CD14-positive monocyte (primary cell): ENCODE measurements at regions not wholly inside any gene's neighbourhood (a gene's known extent, or its start where the extent isn't known, plus 50 kb on each side); places are given as distances from the start of the nearest gene placed in this dataset.
A peak's percentile ranks its signal among the peaks of the same experiment; 100 is the strongest.

Experiments used
- DNase-seq, 3 donors: peaks; one replicate each; pipeline ENCODE4 v3.0.0-alpha.2; 2011 to 2022
- H2AFZ ChIP-seq: 2 replicates; pipeline ENCODE4 v1.6.0; 2012; ENCODE audit warnings: mild to moderate bottlenecking, low read depth, low read length, inconsistent platforms; ENCODE audit not compliant: insufficient read depth, poor library complexity, severe bottlenecking
- H3K27ac ChIP-seq, 2 donors: 1 replicate in 1 of 2; 2 replicates in 1 of 2; pipeline ENCODE4 v1.5.1; 2012 to 2013; ENCODE audit warnings: low read length in 2 of 2, control low read depth in 1 of 2, inconsistent platforms in 1 of 2, low read depth in 1 of 2, mild to moderate bottlenecking in 1 of 2
- H3K27me3 ChIP-seq, 2 donors: one replicate each; pipeline versions ENCODE4 v1.6.0 to v1.6.1; 2011 to 2013; ENCODE audit warnings: low read length in 2 of 2; ENCODE audit not compliant: control insufficient read depth in 2 of 2, insufficient read depth in 2 of 2
- H3K36me3 ChIP-seq, 2 donors: replicated peaks in 1 of 2; 1 replicate in 1 of 2; 2 replicates in 1 of 2; pipeline versions ENCODE4 v1.5.1 to v1.6.1; 2012 to 2013; ENCODE audit warnings: low read length in 2 of 2, control low read depth in 1 of 2, inconsistent platforms in 1 of 2, mild to moderate bottlenecking in 1 of 2; ENCODE audit not compliant: insufficient read depth in 2 of 2, control insufficient read depth in 1 of 2
- H3K4me1 ChIP-seq, 2 donors: 1 replicate in 1 of 2; 2 replicates in 1 of 2; pipeline versions ENCODE4 v1.5.1 to v1.6.1; 2012 to 2013; ENCODE audit warnings: low read length in 2 of 2, control low read depth in 1 of 2, inconsistent platforms in 1 of 2, mild to moderate bottlenecking in 1 of 2, moderate library complexity in 1 of 2; ENCODE audit not compliant: insufficient read depth in 2 of 2, control insufficient read depth in 1 of 2
- H3K4me2 ChIP-seq: replicated peaks from 2 replicates; pipeline ENCODE3; 2012; ENCODE audit warnings: low read length, moderate library complexity, mild to moderate bottlenecking; ENCODE audit not compliant: poor library complexity, severe bottlenecking; ENCODE audit errors: extremely low read depth
- H3K4me3 ChIP-seq, 3 experiments: fragments of 200-600 bp in 1 of 3; sonication (generic) in 1 of 3; replicated peaks in 1 of 3; 1 replicate in 2 of 3; 2 replicates in 1 of 3; pipeline ENCODE4 v1.5.1; 2011 to 2013; ENCODE audit warnings: low read length in 3 of 3, mild to moderate bottlenecking in 3 of 3, control low read depth in 2 of 3, low read depth in 2 of 3, inconsistent platforms in 1 of 3, moderate library complexity in 1 of 3
- H3K79me2 ChIP-seq: 2 replicates; pipeline ENCODE4 v1.6.0; 2012; ENCODE audit warnings: mild to moderate bottlenecking, control low read depth, inconsistent platforms, low read length, moderate library complexity; ENCODE audit not compliant: insufficient read depth
- H3K9ac ChIP-seq: 2 replicates; pipeline ENCODE4 v1.6.0; 2017; ENCODE audit warnings: low read length, mild to moderate bottlenecking; ENCODE audit not compliant: insufficient read depth, poor library complexity, severe bottlenecking
- H3K9me3 ChIP-seq, 2 donors: replicated peaks in 1 of 2; 1 replicate in 1 of 2; 2 replicates in 1 of 2; pipeline versions ENCODE4 v1.5.1 to v1.6.1; 2012 to 2013; ENCODE audit warnings: low read length in 2 of 2, control low read depth in 1 of 2; ENCODE audit not compliant: control insufficient read depth in 1 of 2, insufficient read depth in 1 of 2
- H4K20me1 ChIP-seq: 2 replicates; pipeline ENCODE4 v1.6.0; 2012; ENCODE audit warnings: mild to moderate bottlenecking, low read length, control low read depth, moderate library complexity; ENCODE audit not compliant: insufficient read depth
- H3K27ac Mint-ChIP-seq, 7 donors: one replicate each; pipeline ENCODE4 v1.8.0; 2020; ENCODE audit warnings: mild to moderate bottlenecking in 7 of 7, mixed read lengths in 7 of 7, moderate library complexity in 6 of 7, inconsistent platforms in 2 of 7
- H3K27me3 Mint-ChIP-seq, 3 donors: one replicate each; pipeline ENCODE4 v1.8.0; 2021 to 2022; ENCODE audit warnings: low read depth in 3 of 3, mild to moderate bottlenecking in 3 of 3, mixed read lengths in 3 of 3, moderate library complexity in 3 of 3, inconsistent platforms in 1 of 3
- H3K36me3 Mint-ChIP-seq, 2 donors: one replicate each; pipeline ENCODE4 v1.8.0; 2020; ENCODE audit warnings: mixed read lengths in 2 of 2, inconsistent platforms in 1 of 2, mild to moderate bottlenecking in 1 of 2
- H3K4me1 Mint-ChIP-seq: one replicate; pipeline ENCODE4 v1.8.0; 2020; ENCODE audit warnings: mild to moderate bottlenecking, mixed read lengths
- H3K4me3 Mint-ChIP-seq, 2 donors: one replicate each; pipeline ENCODE4 v1.8.0; 2020; ENCODE audit warnings: mild to moderate bottlenecking in 2 of 2, mixed read lengths in 2 of 2, moderate library complexity in 1 of 2
- H3K9me3 Mint-ChIP-seq, 7 donors: one replicate each; pipeline ENCODE4 v1.8.0; 2020 to 2022; ENCODE audit warnings: mixed read lengths in 7 of 7, mild to moderate bottlenecking in 6 of 7, moderate library complexity in 6 of 7, inconsistent platforms in 2 of 7
- WGBS: methylation state at CpG from one replicate; pipeline ENCODE4 v1.1.5; 2013; ENCODE audit warnings: missing lambda C conversion rate; ENCODE audit not compliant: insufficient coverage; 5-methylcytosine and 5-hydroxymethylcytosine counted together
- intact Hi-C, 2 donors: fragments of 100-400 bp; cut with micrococcal nuclease; formaldehyde crosslinking; loops; one replicate each; pipeline versions ENCODE4 v1.15.0 to v1.15.1; 2023
- TF ChIP-seq, protein P1 (sequence below): fragments of 200-600 bp; IDR thresholded peaks from one replicate; pipeline ENCODE4 v1.8.0; 2022; ENCODE audit warnings: antibody characterized with exemption, mild to moderate bottlenecking

- intact Hi-C loops = no loop called here
- no peaks in the 10 kb centered on the region for H3K27me3 ChIP-seq
- H3K4me3 Mint-ChIP-seq = no peak overlapping the region
- no peaks in the 10 kb centered on the region for H3K36me3 ChIP-seq
- TF ChIP-seq, protein P1, sequence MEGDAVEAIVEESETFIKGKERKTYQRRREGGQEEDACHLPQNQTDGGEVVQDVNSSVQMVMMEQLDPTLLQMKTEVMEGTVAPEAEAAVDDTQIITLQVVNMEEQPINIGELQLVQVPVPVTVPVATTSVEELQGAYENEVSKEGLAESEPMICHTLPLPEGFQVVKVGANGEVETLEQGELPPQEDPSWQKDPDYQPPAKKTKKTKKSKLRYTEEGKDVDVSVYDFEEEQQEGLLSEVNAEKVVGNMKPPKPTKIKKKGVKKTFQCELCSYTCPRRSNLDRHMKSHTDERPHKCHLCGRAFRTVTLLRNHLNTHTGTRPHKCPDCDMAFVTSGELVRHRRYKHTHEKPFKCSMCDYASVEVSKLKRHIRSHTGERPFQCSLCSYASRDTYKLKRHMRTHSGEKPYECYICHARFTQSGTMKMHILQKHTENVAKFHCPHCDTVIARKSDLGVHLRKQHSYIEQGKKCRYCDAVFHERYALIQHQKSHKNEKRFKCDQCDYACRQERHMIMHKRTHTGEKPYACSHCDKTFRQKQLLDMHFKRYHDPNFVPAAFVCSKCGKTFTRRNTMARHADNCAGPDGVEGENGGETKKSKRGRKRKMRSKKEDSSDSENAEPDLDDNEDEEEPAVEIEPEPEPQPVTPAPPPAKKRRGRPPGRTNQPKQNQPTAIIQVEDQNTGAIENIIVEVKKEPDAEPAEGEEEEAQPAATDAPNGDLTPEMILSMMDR = no peak
- peaks cover 0 to 2% (median 0%) of the 10 kb centered on the region in 7 donors for H3K9me3 Mint-ChIP-seq
- H3K4me3 ChIP-seq = no peak overlapping the region
- H3K79me2 ChIP-seq = no peaks in the 10 kb centered on the region
- H3K4me1 ChIP-seq = peaks cover 40 to 52% of the 10 kb centered on the region in 2 donors
- H3K27ac Mint-ChIP-seq = peak overlapping the region in 3 of 7 donors; percentile 96 to 98 (median 97)
- H3K27me3 Mint-ChIP-seq = peaks cover 0 to 3% (median 1%) of the 10 kb centered on the region in 3 donors
- H3K9me3 ChIP-seq = no peaks in the 10 kb centered on the region
- no peak for DNase-seq
- H2AFZ ChIP-seq = peak overlapping the region; percentile 25
- WGBS = 100% methylated on average over 1 of the region's 5 CpGs
- peaks cover 50% of the 10 kb centered on the region for H3K4me1 Mint-ChIP-seq
- no peak overlapping the region for H3K9ac ChIP-seq
- peaks cover 0 to 2% of the 10 kb centered on the region in 2 donors for H3K36me3 Mint-ChIP-seq
- H3K27ac ChIP-seq = peak overlapping the region in 1 of 2 donors; percentile 98
- H3K4me2 ChIP-seq = no peak overlapping the region
- H4K20me1 ChIP-seq = no peaks in the 10 kb centered on the region
These were observed 77.1 kb downstream of the ARF6 start for GRCh38 chr14:49969961-49970360.

DNA sequence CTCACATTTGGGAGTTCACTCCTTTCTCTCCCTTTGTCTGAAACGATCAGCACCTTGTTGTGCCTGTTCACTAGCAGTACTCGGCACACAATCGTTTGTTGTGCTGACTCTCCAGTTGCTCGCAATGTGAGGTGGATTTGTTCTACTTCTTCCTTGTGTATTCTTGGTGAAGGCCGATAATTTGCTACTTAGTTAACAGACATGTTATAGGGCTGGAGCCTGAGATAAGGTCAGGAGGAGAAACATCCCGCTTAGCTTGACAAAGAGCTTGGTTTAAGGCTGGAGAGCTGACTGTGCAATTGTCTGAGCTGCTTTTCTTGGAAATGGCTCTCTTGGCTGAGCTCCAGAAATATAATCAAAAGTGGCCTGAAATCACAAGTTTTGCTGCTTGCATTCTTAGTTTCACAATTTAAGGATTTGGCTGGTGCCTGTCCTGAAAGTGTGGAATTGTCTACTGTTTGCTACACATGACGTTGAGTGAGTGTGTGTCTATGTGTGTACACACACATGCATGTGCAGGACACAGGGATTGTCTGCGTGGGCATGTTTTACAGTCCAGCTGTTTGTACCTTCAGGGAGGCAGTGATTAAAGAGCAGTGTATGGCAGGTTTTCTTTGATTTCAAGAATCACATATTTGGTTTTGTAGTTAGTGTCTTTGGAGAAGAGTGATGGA is 77.7 kb downstream of the ARF6 start:
- Histone ChIP-seq H3K27me3 (no peaks in the 10 kb centered on the region), H3K4me3 (peak overlapping the region in 1 of 3 experiments; percentile 54), H3K4me2 (peak overlapping the region; percentile 53), H2AFZ (peak overlapping the region; percentile 25), H3K9ac (no peak overlapping the region), H3K4me1 (peaks cover 34 to 45% of the 10 kb centered on the region in 2 donors), H3K9me3 (no peaks in the 10 kb centered on the region), H4K20me1 (no peaks in the 10 kb centered on the region), H3K27ac (peak overlapping the region in 1 of 2 donors; percentile 98), H3K36me3 (no peaks in the 10 kb centered on the region), H3K79me2 (no peaks in the 10 kb centered on the region)
- H3K9me3 Mint-ChIP-seq = peaks cover 0 to 2% (median 0%) of the 10 kb centered on the region in 7 donors
- H3K27me3 Mint-ChIP-seq = peaks cover 0 to 3% (median 1%) of the 10 kb centered on the region in 3 donors
- peaks cover 0 to 2% of the 10 kb centered on the region in 2 donors for H3K36me3 Mint-ChIP-seq
- WGBS = 50% methylated on average over 4 of the region's 8 CpGs
- H3K4me1 Mint-ChIP-seq = peaks cover 45% of the 10 kb centered on the region
- peak overlapping the region; percentile 5 to 85 for H3K4me3 Mint-ChIP-seq
- no peak for DNase-seq
- TF ChIP-seq, protein P1 = no peak
- peak overlapping the region; percentile 96 to 98 (median 97) for H3K27ac Mint-ChIP-seq
- intact Hi-C loops = no loop called here
